Islet precursor cell (in vitro differentiated cells): ENCODE measurements at regions not wholly inside any gene's neighbourhood (a gene's known extent, or its start where the extent isn't known, plus 50 kb on each side); places are given as distances from the start of the nearest gene placed in this dataset.

ENCODE experiments used
- DNase-seq: peaks from one replicate; pipeline ENCODE4 v3.0.0-alpha.2; 2018

DNA sequence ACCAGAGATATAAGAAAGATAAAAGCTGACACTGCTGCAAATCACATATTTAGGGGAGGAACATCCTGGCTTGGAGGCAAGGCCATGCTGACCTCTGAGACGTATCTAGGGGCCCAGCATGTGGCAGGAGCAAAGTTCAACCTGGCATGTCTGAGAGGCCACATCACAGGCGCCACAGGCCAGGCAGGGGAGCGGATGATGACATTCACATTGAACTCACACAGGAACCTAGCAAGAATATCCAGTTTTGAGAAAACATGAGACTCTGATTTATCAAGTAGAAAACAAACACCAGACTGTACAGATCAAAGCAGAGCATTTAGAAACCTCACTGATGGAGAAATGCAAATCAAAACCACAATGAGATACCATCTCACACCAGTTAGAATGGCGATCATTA, 64.2 kb upstream of the STK32A start:
- DNase-seq = peak; percentile 58

DNA sequence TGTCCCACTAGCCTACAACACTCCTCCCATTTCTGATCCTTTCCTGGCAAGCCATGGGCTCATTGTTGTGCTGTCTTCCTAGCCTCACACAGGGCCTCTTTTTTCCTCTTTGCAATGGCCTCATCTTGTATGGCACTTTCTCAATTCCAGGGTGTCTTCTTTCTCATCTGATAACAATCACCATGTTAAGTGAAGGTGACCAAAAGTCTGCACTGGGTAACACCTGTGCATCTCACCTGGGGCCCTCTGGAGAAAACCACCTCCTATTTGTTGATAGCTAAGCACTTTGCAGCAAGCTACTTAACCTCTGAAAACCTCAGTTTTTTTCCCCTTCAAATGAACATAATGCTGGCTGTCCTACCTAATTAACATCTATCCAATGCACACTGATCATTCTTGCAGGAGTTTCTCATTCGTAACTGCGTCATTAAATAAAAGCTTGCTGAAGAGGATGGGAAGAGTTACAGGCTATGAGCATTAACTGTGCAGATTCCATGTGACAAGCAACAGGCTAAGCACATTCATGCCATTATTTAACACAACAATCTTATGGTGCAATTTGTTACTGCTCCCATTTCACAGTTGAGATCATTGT, 60.1 kb upstream of the STK32A start:
- no peak for DNase-seq

DNA sequence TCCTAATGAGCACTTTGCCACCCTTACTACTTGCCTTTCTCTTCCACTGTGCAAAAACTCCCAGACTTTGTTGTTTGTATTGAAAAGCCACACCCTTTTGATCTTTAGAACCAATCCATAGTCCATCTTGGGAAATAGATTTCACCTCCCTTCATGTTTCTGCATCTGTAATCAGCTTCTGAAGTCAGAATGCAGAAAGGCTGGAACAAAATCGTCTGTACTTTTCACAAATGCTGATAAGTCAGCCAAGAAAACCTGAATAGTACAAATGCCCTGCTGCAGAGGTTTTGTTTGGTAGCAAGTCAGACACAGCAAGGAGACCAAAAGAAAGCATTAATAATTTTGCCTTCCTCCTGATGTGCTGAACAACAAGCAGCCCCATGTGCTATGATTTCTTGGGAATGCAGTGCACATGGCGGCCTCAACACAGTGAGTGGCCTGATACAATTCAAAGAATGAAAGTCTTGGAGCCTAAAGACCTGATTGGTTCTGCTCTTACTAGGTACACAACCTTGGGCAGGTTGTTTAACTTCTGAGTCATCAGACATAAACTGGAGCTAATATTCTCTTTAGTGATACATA, 59.2 kb upstream of the STK32A start:
- no peak for DNase-seq

DNA sequence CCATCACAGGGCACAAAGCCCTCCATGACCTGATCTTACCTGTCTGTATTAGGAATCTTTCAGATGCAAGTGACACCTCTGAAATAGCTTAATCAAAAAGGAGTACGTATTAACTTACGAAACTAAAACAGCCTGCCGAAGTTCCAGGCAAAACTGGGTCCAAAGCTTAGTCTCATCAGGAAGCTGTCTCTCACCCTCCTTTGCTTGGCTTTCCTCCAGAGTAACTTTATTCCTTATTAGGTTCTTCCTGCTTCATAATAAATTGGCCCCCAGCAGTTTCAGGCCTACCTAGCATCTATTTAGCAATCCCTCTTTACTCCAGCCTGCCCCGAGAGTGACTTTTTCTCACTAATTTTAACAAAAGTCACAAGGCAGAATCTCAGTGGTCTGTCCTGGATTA, 58.4 kb upstream of the STK32A start:
- DNase-seq = no peak

DNA sequence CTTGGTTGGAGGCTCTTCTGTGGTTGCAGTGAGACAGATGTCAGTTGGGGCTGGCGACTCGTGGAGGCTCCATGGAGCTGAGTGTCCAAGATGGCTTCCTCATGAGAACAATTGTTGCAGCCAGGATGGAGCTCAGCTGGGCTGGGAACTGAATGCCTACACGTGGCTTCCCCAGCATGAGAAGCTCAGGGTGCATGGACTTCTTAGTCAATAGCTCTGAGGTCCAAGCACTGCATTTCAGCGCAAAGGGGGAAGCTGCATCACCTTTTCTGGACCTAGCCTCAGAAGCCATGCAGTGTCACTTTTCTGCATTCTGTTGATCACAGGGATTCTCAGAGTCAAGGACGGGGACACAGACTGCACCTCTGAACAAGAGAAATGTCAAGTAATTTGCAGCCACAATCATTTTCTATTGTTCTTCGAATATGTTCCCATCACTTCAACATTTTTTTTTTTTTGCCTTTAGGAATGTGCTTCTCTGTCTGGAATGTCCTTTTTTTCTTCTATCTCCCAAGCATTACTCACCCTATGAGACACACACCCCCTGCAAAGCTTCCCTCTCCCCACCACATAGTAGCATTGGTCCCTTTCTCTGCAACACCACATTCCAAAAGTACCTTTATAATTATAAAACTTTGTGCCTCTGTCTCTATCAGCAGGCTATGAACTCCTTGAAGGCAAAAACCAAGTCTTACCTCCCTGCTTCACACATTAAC, 57.5 kb upstream of the STK32A start:
- peak; percentile 58 for DNase-seq

DNA sequence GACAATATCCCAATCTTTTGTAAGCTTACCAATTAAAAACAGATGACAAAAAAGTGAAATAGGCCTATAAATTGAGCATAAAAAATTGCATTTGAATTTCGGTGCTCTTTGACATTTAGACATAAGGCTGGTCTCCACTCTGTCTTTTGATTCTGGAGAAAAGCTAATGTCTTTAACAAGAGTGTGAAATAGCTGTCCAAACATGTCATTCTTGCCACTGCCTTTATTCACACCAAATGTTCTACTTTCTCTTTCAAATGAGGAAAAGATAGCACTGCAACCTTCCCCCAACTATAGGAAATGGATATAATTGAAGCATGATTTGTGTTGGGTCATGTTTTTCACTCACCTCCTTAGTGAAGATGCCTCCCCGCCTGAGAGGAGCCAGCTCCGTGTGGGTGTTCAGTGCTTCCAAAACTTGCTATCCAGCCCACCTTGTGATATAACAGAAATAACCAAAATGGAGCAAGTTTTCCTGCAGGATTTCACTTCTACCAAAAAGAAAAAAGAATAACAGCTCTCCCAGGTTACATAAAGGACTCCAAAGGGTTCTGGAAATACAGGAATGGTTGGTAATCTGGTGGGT, 55.2 kb upstream of the STK32A start:
- DNase-seq = no peak

DNA sequence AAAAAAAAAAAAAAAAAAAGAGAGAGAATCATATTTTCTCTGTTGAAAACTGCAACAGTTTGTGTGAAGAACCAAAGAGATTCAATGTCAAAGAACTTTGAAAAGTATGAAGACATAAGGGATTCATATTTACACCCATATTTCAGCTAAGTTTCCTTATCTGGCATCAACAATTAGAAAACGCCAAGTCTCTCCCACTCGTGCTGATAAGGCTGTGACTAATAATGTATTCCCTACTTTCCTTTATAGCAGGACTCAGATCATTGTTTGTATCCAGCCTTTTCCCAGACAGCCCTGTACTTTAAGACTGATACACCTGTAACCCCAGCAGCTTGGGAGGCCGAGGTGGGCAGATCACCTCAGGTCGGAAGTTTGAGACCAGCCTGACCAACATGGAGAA, 54.1 kb upstream of the STK32A start:
- DNase-seq = no peak
